GM12878 (cell line): ENCODE measurements at regions not wholly inside any gene's neighbourhood (a gene's known extent, or its start where the extent isn't known, plus 50 kb on each side); places are given as distances from the start of the nearest gene placed in this dataset.

ENCODE experiments used
- ATAC-seq: fragments of 200-7000 bp; cut with Tn5 transposase; 3 replicates; pipeline ENCODE4 v1.9.1; 2020; ENCODE audit warnings: mild to moderate bottlenecking, moderate library complexity
- BruUV-seq: library from RNA; stranded (reverse); fragments of 400-500 nt; replicated peaks from 2 replicates; lab custom pipeline; 2021; lab: Mats Ljungman, UMichigan
- CTCF ChIA-PET: fragments of 300-600 bp; sonication (Branson Sonifier 250); formaldehyde crosslinking; extraction: SDS; loops from one replicate; lab custom pipeline; 2021; ENCODE audit warnings: inconsistent platforms; lab: Yijun Ruan, JAX
- POLR2A ChIA-PET: fragments of 350-600 bp; formaldehyde crosslinking; extraction: SDS; loops from one replicate; lab custom pipeline; 2021; ENCODE audit warnings: inconsistent platforms; lab: Charles Lee
- RAD21 ChIA-PET: fragments of 300-600 bp; sonication (Branson Sonifier 250); formaldehyde crosslinking; loops from one replicate; lab custom pipeline; 2023; ENCODE audit warnings: antibody characterized with exemption; ENCODE audit not compliant: unreplicated experiment; lab: Charles Lee
- SMC1A ChIA-PET: fragments of 300-600 bp; sonication (Branson Sonifier 250); formaldehyde crosslinking; loops from one replicate; lab custom pipeline; 2023; ENCODE audit not compliant: unreplicated experiment, uncharacterized antibody; lab: Charles Lee
- DNase-seq: peaks from one replicate; pipeline ENCODE4 v3.0.0-alpha.2; 2011; ENCODE audit warnings: low read depth, low spot score
- FAIRE-seq: peaks from 3 replicates; lab custom pipeline; 2011; peaks lifted over from hg19 to GRCh38; lab: Jason Lieb, UNC
- H2AFZ ChIP-seq: 2 replicates; pipeline ENCODE4 v1.6.0; 2011; ENCODE audit warnings: low read depth, low read length, control low read depth; ENCODE audit not compliant: control insufficient read depth
- H3K27ac ChIP-seq: 2 replicates; pipeline ENCODE4 v1.5.1; 2011; ENCODE audit warnings: control low read depth; ENCODE audit not compliant: control insufficient read depth, insufficient read depth
- H3K27me3 ChIP-seq, 2 experiments: replicated peaks in 1 of 2; 2 replicates each; pipeline versions ENCODE4 v1.6.0 to v1.6.1; 2011; ENCODE audit warnings: low read length in 1 of 2; ENCODE audit not compliant: control insufficient read depth in 2 of 2, insufficient read depth in 2 of 2
- H3K36me3 ChIP-seq, 2 experiments: 2 replicates each; pipeline ENCODE4 v1.5.1; 2011; ENCODE audit warnings: low read length in 1 of 2; ENCODE audit not compliant: control insufficient read depth in 2 of 2, insufficient read depth in 2 of 2
- H3K4me1 ChIP-seq: 2 replicates; pipeline ENCODE4 v1.6.1; 2011; ENCODE audit warnings: mild to moderate bottlenecking, low read length, moderate library complexity, mixed read lengths; ENCODE audit not compliant: control insufficient read depth, insufficient read depth
- H3K4me2 ChIP-seq: 2 replicates; pipeline ENCODE4 v1.6.0; 2011; ENCODE audit warnings: control low read depth; ENCODE audit not compliant: control insufficient read depth, insufficient read depth
- H3K4me3 ChIP-seq: fragments of 200-600 bp; sonication (generic); 2 replicates; pipeline ENCODE4 v1.5.1; 2016
- H3K79me2 ChIP-seq: 2 replicates; pipeline ENCODE4 v1.6.0; 2011; ENCODE audit warnings: low read length; ENCODE audit not compliant: control insufficient read depth, insufficient read depth
- H3K9ac ChIP-seq: 2 replicates; pipeline ENCODE4 v1.8.0; 2011; ENCODE audit warnings: low read length, control low read depth, mixed read lengths; ENCODE audit not compliant: control insufficient read depth, insufficient read depth
- H3K9me3 ChIP-seq: replicated peaks from 3 replicates; pipeline ENCODE4 v1.5.1; 2011; ENCODE audit warnings: mild to moderate bottlenecking, low read length; ENCODE audit not compliant: control insufficient read depth, insufficient read depth
- H4K20me1 ChIP-seq: 2 replicates; pipeline ENCODE4 v1.6.0; 2011; ENCODE audit not compliant: control insufficient read depth, insufficient read depth
- CHD1 ChIP-seq: IDR thresholded peaks from 2 replicates; pipeline ENCODE4 v1.6.1; 2012; ENCODE audit warnings: low read depth, low read length, improper control_type of control experiment
- E4F1 ChIP-seq: fragments of 450-650 bp; IDR thresholded peaks from 2 replicates; pipeline ENCODE4 v1.6.1; 2018; ENCODE audit warnings: borderline replicate concordance, mild to moderate bottlenecking; ENCODE audit not compliant: partially characterized antibody
- EGR1 ChIP-seq, 2 experiments: IDR thresholded peaks; 1 replicate in 1 of 2; 2 replicates in 1 of 2; pipeline ENCODE4 v1.6.1; 2011 to 2012; ENCODE audit warnings: low read depth in 2 of 2, low read length in 2 of 2, borderline replicate concordance in 1 of 2, mild to moderate bottlenecking in 1 of 2, moderate library complexity in 1 of 2
- IRF3 ChIP-seq: fragments of 450-650 bp; IDR thresholded peaks from 2 replicates; pipeline ENCODE4 v1.6.1; 2014; ENCODE audit warnings: mild to moderate bottlenecking
- MEF2A ChIP-seq: IDR thresholded peaks from 2 replicates; pipeline ENCODE4 v1.6.1; 2011; ENCODE audit warnings: low read depth, mild to moderate bottlenecking, low read length, moderate library complexity; ENCODE audit not compliant: insufficient read depth
- MYC ChIP-seq: IDR thresholded peaks from 2 replicates; pipeline ENCODE4 v1.6.1; 2011; ENCODE audit warnings: mild to moderate bottlenecking, low read length, moderate library complexity, inconsistent platforms; ENCODE audit not compliant: insufficient read depth, insufficient replicate concordance, insufficient read length, severe bottlenecking
- PAX5 ChIP-seq: IDR thresholded peaks from 2 replicates; pipeline ENCODE4 v1.6.1; 2011; ENCODE audit warnings: low read depth, low read length, borderline replicate concordance
- POLR2AphosphoS2 ChIP-seq: IDR thresholded peaks from 2 replicates; pipeline ENCODE4 v1.6.1; 2011; ENCODE audit warnings: low read depth, mild to moderate bottlenecking, low read length, improper control_type of control experiment, moderate library complexity
- RAD21 ChIP-seq: IDR thresholded peaks from 2 replicates; pipeline ENCODE4 v1.6.1; 2011; ENCODE audit warnings: mild to moderate bottlenecking, low read depth, low read length, moderate library complexity; ENCODE audit not compliant: insufficient read depth
- SP1 ChIP-seq: IDR thresholded peaks from one replicate; pipeline ENCODE4 v1.6.1; 2011; ENCODE audit warnings: low read depth, low read length
- SRF ChIP-seq, 2 experiments: IDR thresholded peaks; 2 replicates each; pipeline ENCODE4 v1.6.1; 2011; ENCODE audit warnings: low read depth in 2 of 2, low read length in 2 of 2, mild to moderate bottlenecking in 1 of 2, moderate library complexity in 1 of 2
- STAT3 ChIP-seq: IDR thresholded peaks from 2 replicates; pipeline ENCODE4 v1.6.1; 2011; ENCODE audit warnings: low read depth, low read length, improper control_type of control experiment
- TCF7 ChIP-seq: IDR thresholded peaks from 2 replicates; pipeline ENCODE4 v1.6.1; 2014; ENCODE audit warnings: antibody characterized with exemption, borderline replicate concordance
- YBX1 ChIP-seq: fragments of 450-650 bp; IDR thresholded peaks from 2 replicates; pipeline ENCODE4 v1.6.1; 2016; ENCODE audit warnings: antibody characterized with exemption
- ZNF217 ChIP-seq: fragments of 450-650 bp; IDR thresholded peaks from 2 replicates; pipeline ENCODE4 v1.6.1; 2017; ENCODE audit warnings: antibody characterized with exemption, mild to moderate bottlenecking
- WGBS: methylation state at CpG from one replicate; pipeline ENCODE4 v1.1.6; 2016; ENCODE audit warnings: low lambda C conversion rate; ENCODE audit not compliant: insufficient replicate concordance, insufficient coverage; ENCODE audit errors: missing lambda C conversion rate; 5-methylcytosine and 5-hydroxymethylcytosine counted together
- in situ Hi-C: fragments of 300-500 bp; cut with MboI; formaldehyde crosslinking; loops from 9 replicates; pipeline ENCODE4 v1.14.3; 2018; ENCODE audit warnings: mixed read lengths
- intact Hi-C: fragments of 100-400 bp; cut with micrococcal nuclease; formaldehyde crosslinking; loops from one replicate; pipeline ENCODE4 v1.14.2; 2022; ENCODE audit not compliant: unreplicated experiment
- TF ChIP-seq, protein P1 (sequence below), 3 experiments: IDR thresholded peaks in 2 of 3; conservative IDR thresholded peaks in 1 of 3; 2 replicates each; pipeline ENCODE4 v1.5.1; 2011; ENCODE audit warnings: low read depth in 3 of 3, low read length in 3 of 3, mild to moderate bottlenecking in 3 of 3, control low read depth in 2 of 3, moderate library complexity in 2 of 3, inconsistent platforms in 1 of 3, mixed read lengths in 1 of 3; ENCODE audit not compliant: control insufficient read depth in 2 of 3, insufficient read depth in 1 of 3; ENCODE audit errors: extremely low read depth in 1 of 3

GRCh38 chr14:104486222-104486923, 93.2 kb upstream of the C14orf180 start:
- BruUV-seq, result no TSS peak
- ChIA-PET SMC1A (no interaction called here), RAD21 (no interaction called here), CTCF (no interaction called here), POLR2A (interaction anchor here (0.6 kb wide), 1 partner anchor 1580 kb away, joined by 3 read pairs; no protein-coding TSS in a partner anchor)
- in situ Hi-C loops (no loop called here), intact Hi-C loops (no loop called here)
- H2AFZ ChIP-seq, result no peak overlapping the region
- ATAC-seq, result no peak
- no peak overlapping the region for H3K4me3 ChIP-seq
- H3K79me2 ChIP-seq, result no peaks in the 10 kb centered on the region
- H3K36me3 ChIP-seq, result no peaks in the 10 kb centered on the region
- H3K4me1 ChIP-seq, result no peaks in the 10 kb centered on the region
- H4K20me1 ChIP-seq, result no peaks in the 10 kb centered on the region
- 25% methylated on average over 18 of the region's 18 CpGs for WGBS
- H3K9ac ChIP-seq, result no peak overlapping the region
- TF ChIP-seq MEF2A (no peak), STAT3 (no peak), PAX5 (no peak), RAD21 (no peak), IRF3 (no peak), TCF7 (no peak), E4F1 (no peak), ZNF217 (no peak), EGR1 (IDR thresholded peaks at IDR 0.05; ENCODE audit: borderline replicate concordance in 1 of 2, low read depth in 2 of 2, low read length in 2 of 2) (no peak), CHD1 (no peak), YBX1 (no peak), MYC (no peak), SP1 (no peak), SRF (IDR thresholded peaks at IDR 0.05; ENCODE audit: low read depth in 2 of 2, low read length in 2 of 2) (no peak), POLR2AphosphoS2 (no peak)
- TF ChIP-seq, protein P1, sequence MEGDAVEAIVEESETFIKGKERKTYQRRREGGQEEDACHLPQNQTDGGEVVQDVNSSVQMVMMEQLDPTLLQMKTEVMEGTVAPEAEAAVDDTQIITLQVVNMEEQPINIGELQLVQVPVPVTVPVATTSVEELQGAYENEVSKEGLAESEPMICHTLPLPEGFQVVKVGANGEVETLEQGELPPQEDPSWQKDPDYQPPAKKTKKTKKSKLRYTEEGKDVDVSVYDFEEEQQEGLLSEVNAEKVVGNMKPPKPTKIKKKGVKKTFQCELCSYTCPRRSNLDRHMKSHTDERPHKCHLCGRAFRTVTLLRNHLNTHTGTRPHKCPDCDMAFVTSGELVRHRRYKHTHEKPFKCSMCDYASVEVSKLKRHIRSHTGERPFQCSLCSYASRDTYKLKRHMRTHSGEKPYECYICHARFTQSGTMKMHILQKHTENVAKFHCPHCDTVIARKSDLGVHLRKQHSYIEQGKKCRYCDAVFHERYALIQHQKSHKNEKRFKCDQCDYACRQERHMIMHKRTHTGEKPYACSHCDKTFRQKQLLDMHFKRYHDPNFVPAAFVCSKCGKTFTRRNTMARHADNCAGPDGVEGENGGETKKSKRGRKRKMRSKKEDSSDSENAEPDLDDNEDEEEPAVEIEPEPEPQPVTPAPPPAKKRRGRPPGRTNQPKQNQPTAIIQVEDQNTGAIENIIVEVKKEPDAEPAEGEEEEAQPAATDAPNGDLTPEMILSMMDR (IDR thresholded peaks at IDR 0.05 in 2 of 3, conservative IDR thresholded peaks at IDR 0.05 in 1 of 3; ENCODE audit: control insufficient read depth in 2 of 3, extremely low read depth in 1 of 3, insufficient read depth in 1 of 3, low read depth in 3 of 3, low read length in 3 of 3), result no peak
- no peak for FAIRE-seq
- no peak for DNase-seq
- H3K27me3 ChIP-seq, result peaks cover 0 to 2% of the 10 kb centered on the region in 2 experiments; a peak in 1 of 4 replicates
- no peaks in the 10 kb centered on the region; the same call in 2 of the 3 replicates for H3K9me3 ChIP-seq
- no peak overlapping the region for H3K27ac ChIP-seq
- H3K4me2 ChIP-seq, result no peak overlapping the region
